ENCODE measurements at regions not wholly inside any gene's neighbourhood (a gene's known extent, or its start where the extent isn't known, plus 50 kb on each side); places are given as distances from the start of the nearest gene placed in this dataset.

- TF ChIP-seq CTCF (IDR thresholded peaks at IDR 0.05) (peak in 3 of 6 experiments; percentile 46 to 58 (median 56)), POLR2A (IDR thresholded peaks at IDR 0.05) (no peak)
Observed at GRCh38 chr17:72430611-72431432, 310.0 kb downstream of the SOX9 start.

Data from Peyer's patch (tissue), 4 donors.